OCI-LY1 (cell line): ENCODE measurements at regions not wholly inside any gene's neighbourhood (a gene's known extent, or its start where the extent isn't known, plus 50 kb on each side); places are given as distances from the start of the nearest gene placed in this dataset.

Experiments used
- H2AFZ ChIP-seq: fragments of 200-600 bp; sonication (generic), shearing (Covaris generic); 2 replicates; pipeline ENCODE4 v1.6.0; 2014; ENCODE audit warnings: antibody characterized with exemption, mild to moderate bottlenecking, low read length
- H3F3A ChIP-seq: fragments of 200-600 bp; sonication (generic), shearing (Covaris generic); 2 replicates; pipeline ENCODE4 v1.6.0; 2014; ENCODE audit warnings: mild to moderate bottlenecking, antibody characterized with exemption, low read length, moderate library complexity; ENCODE audit not compliant: insufficient read depth
- H3K27ac ChIP-seq: fragments of 200-600 bp; sonication (generic); 2 replicates; pipeline ENCODE4 v1.5.1; 2014; ENCODE audit warnings: low read length, mixed run types, mild to moderate bottlenecking, low read depth; ENCODE audit not compliant: poor library complexity, severe bottlenecking
- H3K27me3 ChIP-seq: fragments of 200-600 bp; sonication (generic); 2 replicates; pipeline ENCODE4 v1.6.0; 2014; ENCODE audit warnings: antibody characterized with exemption, mild to moderate bottlenecking, low read length, moderate library complexity; ENCODE audit not compliant: insufficient read depth
- H3K36me3 ChIP-seq: fragments of 200-600 bp; sonication (generic); 2 replicates; pipeline ENCODE4 v1.6.1; 2014; ENCODE audit warnings: mild to moderate bottlenecking, antibody characterized with exemption, low read length, moderate library complexity, mixed read lengths; ENCODE audit not compliant: insufficient read depth
- H3K4me1 ChIP-seq: fragments of 200-600 bp; sonication (generic); 2 replicates; pipeline ENCODE4 v1.5.1; 2014; ENCODE audit warnings: mild to moderate bottlenecking, low read length, moderate library complexity; ENCODE audit not compliant: insufficient read depth, severe bottlenecking
- H3K4me2 ChIP-seq: fragments of 200-600 bp; sonication (generic), shearing (Covaris generic); 2 replicates; pipeline ENCODE4 v1.6.1; 2014; ENCODE audit warnings: low read length
- H3K4me3 ChIP-seq: fragments of 200-600 bp; sonication (generic); 2 replicates; pipeline ENCODE4 v1.5.1; 2014; ENCODE audit warnings: low read length, low read depth, mild to moderate bottlenecking, mixed read lengths; ENCODE audit not compliant: poor library complexity, severe bottlenecking
- H3K79me2 ChIP-seq: fragments of 200-600 bp; shearing (Covaris generic); 2 replicates; pipeline ENCODE4 v1.6.1; 2016; ENCODE audit warnings: mixed run types, low read length, mixed read lengths; ENCODE audit not compliant: insufficient read depth
- H3K9ac ChIP-seq: fragments of 200-600 bp; sonication (generic), shearing (Covaris generic); 2 replicates; pipeline ENCODE4 v1.6.1; 2014; ENCODE audit warnings: mild to moderate bottlenecking, low read length, mixed read lengths
- H3K9me2 ChIP-seq: fragments of 200-600 bp; sonication (generic), shearing (Covaris generic); 2 replicates; pipeline ENCODE4 v1.6.1; 2014; ENCODE audit warnings: low read depth, mild to moderate bottlenecking, low read length, mixed read lengths
- H3K9me3 ChIP-seq: fragments of 200-600 bp; shearing (Covaris generic); 2 replicates; pipeline ENCODE4 v1.6.1; 2014; ENCODE audit warnings: low read length, mixed read lengths
- H4K20me1 ChIP-seq: fragments of 200-600 bp; sonication (generic), shearing (Covaris generic); 2 replicates; pipeline ENCODE4 v1.6.0; 2016; ENCODE audit warnings: mild to moderate bottlenecking, low read length; ENCODE audit not compliant: insufficient read depth
- CTCF ChIP-seq: fragments of 200-600 bp; sonication (generic), shearing (Covaris generic); IDR thresholded peaks from 2 replicates; pipeline ENCODE4 v1.5.1; 2017; ENCODE audit warnings: mild to moderate bottlenecking, antibody characterized with exemption, low read length, moderate library complexity, mixed read lengths
- EZH2 ChIP-seq: fragments of 200-600 bp; sonication (generic), shearing (Covaris generic); IDR thresholded peaks from 2 replicates; pipeline ENCODE4 v1.8.0; 2017; ENCODE audit warnings: borderline replicate concordance, mixed run types, mild to moderate bottlenecking, antibody characterized with exemption, low read length, moderate library complexity, mixed read lengths

GRCh38 chr7:12002428-12002827 lies 170.4 kb upstream of the THSD7A start:
- no peaks in the 10 kb centered on the region for H3F3A ChIP-seq

GRCh38 chr7:12004581-12004980 lies 172.6 kb upstream of the THSD7A start:
- H3K4me1 ChIP-seq, result no peaks in the 10 kb centered on the region
- H4K20me1 ChIP-seq, result no peaks in the 10 kb centered on the region
- TF ChIP-seq CTCF (no peak), EZH2 (no peak)
- H2AFZ ChIP-seq, result no peak overlapping the region
- no peak overlapping the region for H3K4me3 ChIP-seq
- H3K9me3 ChIP-seq, result no peaks in the 10 kb centered on the region
- no peak overlapping the region for H3K9ac ChIP-seq
- no peaks in the 10 kb centered on the region for H3K9me2 ChIP-seq
- no peak overlapping the region for H3K27ac ChIP-seq
- no peaks in the 10 kb centered on the region for H3F3A ChIP-seq
- no peak overlapping the region for H3K4me2 ChIP-seq
- no peaks in the 10 kb centered on the region for H3K79me2 ChIP-seq
- H3K36me3 ChIP-seq, result no peaks in the 10 kb centered on the region
- no peaks in the 10 kb centered on the region for H3K27me3 ChIP-seq

More at GRCh38 chr7:12002428-12002827, 170.4 kb upstream of the THSD7A start:
- Histone ChIP-seq H3K9me3 (no peaks in the 10 kb centered on the region), H3K36me3 (no peaks in the 10 kb centered on the region), H3K79me2 (no peaks in the 10 kb centered on the region), H3K4me2 (no peak overlapping the region), H3K9ac (no peak overlapping the region), H2AFZ (no peak overlapping the region), H3K9me2 (no peaks in the 10 kb centered on the region), H3K4me3 (no peak overlapping the region), H3K27ac (no peak overlapping the region), H3K27me3 (no peaks in the 10 kb centered on the region), H4K20me1 (no peaks in the 10 kb centered on the region), H3K4me1 (no peaks in the 10 kb centered on the region)
- TF ChIP-seq CTCF, result no peak

- TF ChIP-seq CTCF (no peak), EZH2 (no peak)
- H3K9me2 ChIP-seq, result no peaks in the 10 kb centered on the region
Measured at GRCh38 chr7:12007576-12007975, 175.6 kb upstream of the THSD7A start.

More at GRCh38 chr7:12007576-12007975, 175.6 kb upstream of the THSD7A start:
- Histone ChIP-seq H3K9ac (no peak overlapping the region), H3K36me3 (no peaks in the 10 kb centered on the region), H3K9me3 (no peaks in the 10 kb centered on the region), H3K79me2 (no peaks in the 10 kb centered on the region), H3K4me3 (no peak overlapping the region), H3F3A (no peaks in the 10 kb centered on the region), H4K20me1 (no peaks in the 10 kb centered on the region), H2AFZ (no peak overlapping the region), H3K27ac (no peak overlapping the region), H3K4me1 (no peaks in the 10 kb centered on the region), H3K4me2 (no peak overlapping the region), H3K27me3 (no peaks in the 10 kb centered on the region)
